GM12873 (cell line): ENCODE measurements at regions not wholly inside any gene's neighbourhood (a gene's known extent, or its start where the extent isn't known, plus 50 kb on each side); places are given as distances from the start of the nearest gene placed in this dataset.

Experiments used
- TF ChIP-seq, protein P1 (sequence below): IDR thresholded peaks from 2 replicates; pipeline ENCODE4 v1.5.1; 2012; ENCODE audit warnings: low read depth, mild to moderate bottlenecking, moderate library complexity, low read length, control low read depth; ENCODE audit not compliant: insufficient read depth; ENCODE audit errors: missing control alignments

GRCh38 chr1:29690156-29690555 is 453.8 kb downstream of the PTPRU start:
- TF ChIP-seq, protein P1, sequence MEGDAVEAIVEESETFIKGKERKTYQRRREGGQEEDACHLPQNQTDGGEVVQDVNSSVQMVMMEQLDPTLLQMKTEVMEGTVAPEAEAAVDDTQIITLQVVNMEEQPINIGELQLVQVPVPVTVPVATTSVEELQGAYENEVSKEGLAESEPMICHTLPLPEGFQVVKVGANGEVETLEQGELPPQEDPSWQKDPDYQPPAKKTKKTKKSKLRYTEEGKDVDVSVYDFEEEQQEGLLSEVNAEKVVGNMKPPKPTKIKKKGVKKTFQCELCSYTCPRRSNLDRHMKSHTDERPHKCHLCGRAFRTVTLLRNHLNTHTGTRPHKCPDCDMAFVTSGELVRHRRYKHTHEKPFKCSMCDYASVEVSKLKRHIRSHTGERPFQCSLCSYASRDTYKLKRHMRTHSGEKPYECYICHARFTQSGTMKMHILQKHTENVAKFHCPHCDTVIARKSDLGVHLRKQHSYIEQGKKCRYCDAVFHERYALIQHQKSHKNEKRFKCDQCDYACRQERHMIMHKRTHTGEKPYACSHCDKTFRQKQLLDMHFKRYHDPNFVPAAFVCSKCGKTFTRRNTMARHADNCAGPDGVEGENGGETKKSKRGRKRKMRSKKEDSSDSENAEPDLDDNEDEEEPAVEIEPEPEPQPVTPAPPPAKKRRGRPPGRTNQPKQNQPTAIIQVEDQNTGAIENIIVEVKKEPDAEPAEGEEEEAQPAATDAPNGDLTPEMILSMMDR = no peak

- TF ChIP-seq, protein P1 = peak; percentile 33
Observed at GRCh38 chr1:29689372-29690030, 453.2 kb downstream of the PTPRU start.

DNA sequence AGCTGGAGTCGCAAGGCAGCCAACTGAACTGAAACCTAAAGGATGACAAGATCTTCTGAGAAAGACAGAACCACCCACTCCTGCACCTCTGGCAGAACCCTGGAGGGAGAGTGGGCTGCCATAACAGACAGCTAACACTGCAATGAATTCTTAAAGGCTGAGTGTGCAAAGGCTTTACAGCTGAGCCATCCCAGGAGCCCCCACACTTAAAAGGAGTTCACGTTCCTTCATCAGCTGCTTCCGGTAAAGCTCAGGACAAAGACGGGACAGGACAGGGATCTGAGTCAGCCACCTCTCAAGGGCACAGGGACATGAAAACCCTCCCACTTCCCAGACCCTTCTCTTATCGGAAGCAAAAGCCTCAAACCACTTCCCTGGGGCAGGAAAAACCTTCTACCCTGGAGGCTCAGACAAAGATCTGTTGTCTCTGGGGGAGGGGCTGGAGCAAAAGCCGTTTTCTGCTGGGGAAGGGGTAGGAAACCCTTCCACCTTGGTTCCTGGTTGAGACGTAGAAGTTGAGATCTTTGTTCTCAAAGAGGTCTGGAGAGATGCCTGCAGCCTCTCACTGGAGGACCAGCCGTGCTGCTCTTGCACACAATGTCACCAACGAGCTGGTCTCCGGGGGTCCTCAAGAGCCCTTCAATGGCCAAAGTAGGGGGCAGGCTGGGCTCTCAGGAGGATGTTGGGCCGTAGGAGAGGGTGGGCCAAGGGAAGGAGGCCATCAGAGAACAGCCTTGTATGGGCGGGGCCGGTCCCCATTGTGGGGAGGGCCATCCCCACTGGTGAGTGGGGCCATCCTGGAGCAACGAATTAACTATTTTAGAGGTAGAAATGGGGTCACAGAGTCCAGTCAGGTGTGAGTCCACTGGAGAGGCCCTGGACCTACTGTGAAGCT is 452.4 kb downstream of the PTPRU start:
- TF ChIP-seq, protein P1 = no peak

DNA sequence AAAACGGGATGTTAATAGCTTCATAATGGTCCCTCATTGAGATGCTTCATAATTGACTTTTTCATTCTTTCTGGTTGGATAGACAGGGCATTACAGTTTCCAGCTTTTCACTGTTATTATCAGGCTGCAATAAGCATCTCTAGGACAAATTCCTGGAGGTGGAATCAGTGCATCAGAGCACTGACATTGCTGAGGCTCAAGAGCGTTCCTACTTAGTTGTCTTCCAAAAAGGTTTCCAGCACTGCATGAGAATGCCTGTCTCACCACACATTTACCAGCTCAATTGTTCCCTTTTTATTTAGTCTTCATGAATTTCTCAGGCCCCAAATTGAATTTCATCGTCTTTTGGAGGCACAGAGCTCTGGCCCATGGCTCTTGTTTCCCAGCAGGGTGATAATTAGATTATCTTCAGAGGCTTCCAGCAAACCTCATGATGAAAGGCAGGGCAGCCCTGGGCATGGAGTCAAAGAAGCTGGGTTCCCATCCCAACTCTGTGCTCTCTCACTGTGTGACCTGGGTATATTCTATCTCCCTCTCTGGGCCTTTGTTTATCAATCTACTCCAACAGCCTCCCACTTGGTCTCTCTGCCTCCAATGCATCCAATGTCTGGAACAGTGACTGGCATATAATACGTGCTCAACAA is 451.4 kb downstream of the PTPRU start:
- TF ChIP-seq, protein P1 = no peak

GRCh38 chr1:29687166-29687565 is 450.8 kb downstream of the PTPRU start:
- TF ChIP-seq, protein P1 = no peak

- TF ChIP-seq, protein P1 = no peak
Observed at GRCh38 chr1:29686012-29686930, 449.9 kb downstream of the PTPRU start.
